Neural crest cell (in vitro differentiated cells): ENCODE measurements at regions not wholly inside any gene's neighbourhood (a gene's known extent, or its start where the extent isn't known, plus 50 kb on each side); places are given as distances from the start of the nearest gene placed in this dataset.
"Not testable (repeated sequence)": the region's sequence is repeated elsewhere in the genome, so short reads cannot be mapped to it uniquely, and the experiment has no call there.

Source experiments
- DNase-seq: peaks from one replicate; pipeline ENCODE4 v3.0.0; 2021; ENCODE audit warnings: low read depth, mixed read lengths, low spot score
- H3K27ac Mint-ChIP-seq: one replicate; pipeline ENCODE4 v1.8.0; 2021; ENCODE audit warnings: mild to moderate bottlenecking, mixed read lengths; ENCODE audit not compliant: unreplicated experiment
- H3K27me3 Mint-ChIP-seq: 2 replicates; pipeline ENCODE4 v1.8.0; 2021; ENCODE audit warnings: low read depth, mild to moderate bottlenecking, mixed read lengths
- H3K36me3 Mint-ChIP-seq: 2 replicates; pipeline ENCODE4 v1.8.0; 2021; ENCODE audit warnings: low read depth, mild to moderate bottlenecking, mixed read lengths
- H3K4me1 Mint-ChIP-seq: 2 replicates; pipeline ENCODE4 v1.8.0; 2021; ENCODE audit warnings: mixed read lengths
- H3K4me3 Mint-ChIP-seq: one replicate; pipeline ENCODE4 v1.8.0; 2021; ENCODE audit warnings: mild to moderate bottlenecking, mixed read lengths
- H3K9me3 Mint-ChIP-seq: 2 replicates; pipeline ENCODE4 v1.8.0; 2021; ENCODE audit warnings: mixed read lengths
- TF ChIP-seq, protein P1 (sequence below): fragments of 200-600 bp; sonication (generic); conservative IDR thresholded peaks from 2 replicates; pipeline ENCODE4 v1.5.0; 2021; ENCODE audit warnings: antibody characterized with exemption, mild to moderate bottlenecking

DNA sequence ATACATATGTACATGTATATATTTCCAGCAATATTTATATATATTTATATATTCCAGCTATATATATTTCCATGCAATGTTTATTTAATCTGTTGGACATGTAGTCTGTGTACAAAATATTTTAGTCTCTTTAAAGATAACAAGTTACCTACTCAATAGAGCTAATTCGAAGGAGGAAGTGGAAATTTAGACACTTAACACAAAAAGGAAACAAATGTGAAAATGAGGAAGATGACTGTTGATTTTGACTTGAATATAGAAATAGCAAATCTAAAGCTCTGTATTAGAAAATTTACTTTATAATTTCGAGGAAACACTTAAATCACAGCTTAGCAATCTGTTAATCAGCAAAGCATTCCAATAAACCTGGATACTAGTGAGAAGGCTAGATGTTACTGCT, 1064.4 kb downstream of the PCDH7 start:
- Mint-ChIP-seq H3K4me1 (no peaks in the 10 kb centered on the region), H3K27me3 (no peaks in the 10 kb centered on the region), H3K36me3 (peaks cover 2% of the 10 kb centered on the region), H3K4me3 (no peak overlapping the region), H3K27ac (no peak overlapping the region), H3K9me3 (no peaks in the 10 kb centered on the region)
- TF ChIP-seq, protein P1, sequence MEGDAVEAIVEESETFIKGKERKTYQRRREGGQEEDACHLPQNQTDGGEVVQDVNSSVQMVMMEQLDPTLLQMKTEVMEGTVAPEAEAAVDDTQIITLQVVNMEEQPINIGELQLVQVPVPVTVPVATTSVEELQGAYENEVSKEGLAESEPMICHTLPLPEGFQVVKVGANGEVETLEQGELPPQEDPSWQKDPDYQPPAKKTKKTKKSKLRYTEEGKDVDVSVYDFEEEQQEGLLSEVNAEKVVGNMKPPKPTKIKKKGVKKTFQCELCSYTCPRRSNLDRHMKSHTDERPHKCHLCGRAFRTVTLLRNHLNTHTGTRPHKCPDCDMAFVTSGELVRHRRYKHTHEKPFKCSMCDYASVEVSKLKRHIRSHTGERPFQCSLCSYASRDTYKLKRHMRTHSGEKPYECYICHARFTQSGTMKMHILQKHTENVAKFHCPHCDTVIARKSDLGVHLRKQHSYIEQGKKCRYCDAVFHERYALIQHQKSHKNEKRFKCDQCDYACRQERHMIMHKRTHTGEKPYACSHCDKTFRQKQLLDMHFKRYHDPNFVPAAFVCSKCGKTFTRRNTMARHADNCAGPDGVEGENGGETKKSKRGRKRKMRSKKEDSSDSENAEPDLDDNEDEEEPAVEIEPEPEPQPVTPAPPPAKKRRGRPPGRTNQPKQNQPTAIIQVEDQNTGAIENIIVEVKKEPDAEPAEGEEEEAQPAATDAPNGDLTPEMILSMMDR: no peak
- no peak for DNase-seq

DNA sequence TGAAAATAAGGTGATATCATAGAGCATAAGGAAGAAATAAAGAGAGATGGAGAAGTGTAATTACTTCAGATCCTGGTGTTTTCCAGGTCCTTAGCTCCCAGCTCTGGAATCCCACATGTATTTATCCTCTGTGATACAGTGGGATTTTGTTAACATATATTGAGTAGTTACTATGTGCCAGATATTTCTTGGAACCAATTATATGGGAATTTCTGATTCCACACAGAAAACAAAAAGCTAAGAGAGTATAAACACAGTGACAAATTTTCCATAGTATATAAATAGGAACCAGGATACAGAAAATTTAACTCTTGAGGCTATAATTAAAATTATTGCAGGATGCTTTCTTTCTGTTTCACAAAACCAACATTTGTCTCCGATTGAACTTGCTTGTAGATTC, 1067.5 kb downstream of the PCDH7 start:
- H3K27me3 Mint-ChIP-seq: no peaks in the 10 kb centered on the region
- TF ChIP-seq, protein P1: no peak
- DNase-seq: no peak
- H3K4me1 Mint-ChIP-seq: no peaks in the 10 kb centered on the region
- no peak overlapping the region for H3K27ac Mint-ChIP-seq
- no peak overlapping the region for H3K4me3 Mint-ChIP-seq
- H3K9me3 Mint-ChIP-seq: no peaks in the 10 kb centered on the region
- peaks cover 1% of the 10 kb centered on the region for H3K36me3 Mint-ChIP-seq

DNA sequence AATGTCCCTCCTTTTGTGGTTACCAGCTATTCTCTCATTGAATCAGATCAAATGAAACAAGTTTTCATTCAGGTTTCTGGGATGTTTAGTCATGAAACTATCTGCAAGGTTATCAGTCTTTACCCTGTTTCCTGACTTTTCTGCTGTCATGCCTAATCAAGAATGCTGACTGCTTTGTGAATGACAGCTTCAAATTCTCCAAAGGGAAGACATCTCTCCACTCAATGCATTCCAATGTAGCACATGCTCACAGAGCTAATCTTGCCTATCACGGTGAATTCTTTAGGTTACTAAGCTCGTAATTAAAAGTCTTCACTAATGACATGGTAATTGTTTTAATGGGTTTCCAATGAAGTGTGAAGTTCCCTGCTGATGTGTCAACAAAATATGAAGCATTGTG, 1068.5 kb downstream of the PCDH7 start:
- Mint-ChIP-seq H3K9me3 (no peaks in the 10 kb centered on the region), H3K27me3 (no peaks in the 10 kb centered on the region), H3K36me3 (no peaks in the 10 kb centered on the region), H3K27ac (no peak overlapping the region), H3K4me3 (no peak overlapping the region), H3K4me1 (peaks cover 5% of the 10 kb centered on the region)
- TF ChIP-seq, protein P1: no peak
- no peak for DNase-seq

DNA sequence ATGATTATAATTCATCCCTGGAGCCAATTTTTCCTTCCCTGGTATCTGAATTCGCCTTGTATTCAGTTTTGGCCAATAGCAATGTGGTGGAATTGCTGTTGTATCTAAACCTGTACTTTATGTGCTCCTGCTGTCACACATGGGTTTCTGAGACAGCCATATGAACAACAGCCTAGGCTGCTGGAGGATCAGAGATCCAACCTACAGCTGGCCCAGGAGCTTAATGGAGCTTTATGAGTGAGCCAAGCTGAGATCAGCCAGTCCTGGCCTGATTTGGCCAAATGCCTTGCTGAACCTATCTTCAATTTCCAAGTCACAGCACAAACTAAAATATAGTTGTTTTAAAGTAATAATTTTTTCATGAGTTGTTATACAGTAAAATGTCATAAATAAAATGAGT, 1071.5 kb downstream of the PCDH7 start:
- DNase-seq: no peak
- Mint-ChIP-seq H3K9me3 (peaks cover 5% of the 10 kb centered on the region), H3K4me1 (peaks cover 6% of the 10 kb centered on the region), H3K4me3 (no peak overlapping the region), H3K36me3 (no peaks in the 10 kb centered on the region), H3K27ac (no peak overlapping the region), H3K27me3 (no peaks in the 10 kb centered on the region)
- TF ChIP-seq, protein P1: no peak

DNA sequence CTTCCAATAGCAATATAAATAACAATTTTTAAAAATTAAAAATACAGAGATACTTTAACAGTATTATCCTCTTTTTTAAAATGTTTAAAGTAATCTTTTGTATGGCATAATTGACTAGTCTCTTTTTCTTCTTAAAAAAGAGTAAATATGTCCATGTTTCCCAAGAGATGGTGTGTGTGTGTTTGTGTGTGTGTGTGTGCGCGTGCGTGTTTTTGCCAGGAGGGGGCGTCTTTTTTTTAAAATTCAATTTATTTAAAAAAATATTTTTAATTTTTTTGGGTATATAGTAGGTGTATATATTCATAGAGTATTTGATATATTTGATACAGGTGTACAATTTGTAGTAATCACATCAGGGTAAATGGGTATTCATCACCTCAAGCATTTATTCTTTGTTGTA, 1073.7 kb downstream of the PCDH7 start:
- Mint-ChIP-seq H3K4me1 (peaks cover 6% of the 10 kb centered on the region), H3K27ac (no peak overlapping the region), H3K9me3 (peaks cover 5% of the 10 kb centered on the region), H3K4me3 (no peak overlapping the region), H3K27me3 (no peaks in the 10 kb centered on the region), H3K36me3 (no peaks in the 10 kb centered on the region)
- DNase-seq: no peak
- TF ChIP-seq, protein P1: peak; percentile 60

DNA sequence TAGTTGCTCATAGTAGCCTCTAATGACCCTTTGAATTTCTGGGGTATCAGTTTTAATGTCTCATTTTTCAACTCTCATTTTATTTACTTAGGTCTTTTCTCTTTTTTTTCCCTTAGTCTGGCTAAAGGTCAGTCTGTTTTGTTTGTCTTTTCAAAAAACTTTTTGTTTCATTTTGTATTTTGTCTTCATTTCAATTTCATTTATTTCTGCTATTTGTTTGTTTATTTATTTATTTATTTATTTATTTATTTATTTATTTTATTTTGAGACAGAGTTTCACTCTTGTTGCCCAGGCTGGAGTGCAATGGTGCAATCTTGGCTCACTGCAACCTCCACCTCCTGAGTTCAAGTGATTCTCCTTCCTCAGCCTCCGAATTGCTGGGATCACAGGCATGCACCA, 1076.9 kb downstream of the PCDH7 start:
- H3K36me3 Mint-ChIP-seq, H3K4me1 Mint-ChIP-seq, DNase-seq, H3K4me3 Mint-ChIP-seq, H3K27me3 Mint-ChIP-seq, H3K9me3 Mint-ChIP-seq, H3K27ac Mint-ChIP-seq: not testable (repeated sequence)
